ENCODE measurements at regions not wholly inside any gene's neighbourhood (a gene's known extent, or its start where the extent isn't known, plus 50 kb on each side); places are given as distances from the start of the nearest gene placed in this dataset.
"Not testable (repeated sequence)": the region's sequence is repeated elsewhere in the genome, so short reads cannot be mapped to it uniquely, and the experiment has no call there.

DNA sequence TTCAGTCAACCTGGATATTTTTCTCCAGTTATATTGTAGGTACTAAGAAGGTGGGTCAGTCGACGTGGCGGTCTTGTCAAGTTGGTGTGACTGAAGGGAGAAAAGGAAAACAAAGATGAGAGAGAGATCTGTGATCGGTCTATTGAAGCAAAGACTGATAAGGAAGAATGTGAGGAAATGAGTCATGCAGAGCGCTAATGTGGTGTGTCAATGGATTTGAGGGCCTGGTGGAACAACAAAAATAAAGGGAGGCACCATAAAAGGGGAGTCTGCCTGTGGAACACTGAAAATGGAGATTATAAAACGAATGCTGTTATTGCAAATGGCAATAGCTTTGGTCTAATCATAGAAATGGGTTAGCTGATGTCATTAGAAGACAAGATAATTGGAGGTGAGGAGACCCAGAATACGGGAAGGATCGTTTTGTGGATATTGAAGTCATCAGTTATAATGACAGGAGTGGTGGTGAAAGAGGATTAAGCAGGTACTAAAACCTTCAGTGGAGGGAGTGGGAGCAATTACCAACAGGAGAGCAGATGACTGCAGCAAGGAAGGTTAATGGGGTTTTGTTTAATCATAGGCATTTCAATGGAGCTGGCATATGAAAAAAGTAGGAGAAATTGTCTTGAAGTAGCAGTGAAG, 599.1 kb upstream of the FSHR start:
- Mint-ChIP-seq H3K9me3 (ENCODE audit: unreplicated experiment) (no peaks in the 10 kb centered on the region), H3K4me3 (ENCODE audit: unreplicated experiment) (no peak overlapping the region), H3K4me1 (ENCODE audit: unreplicated experiment) (no peaks in the 10 kb centered on the region)

DNA sequence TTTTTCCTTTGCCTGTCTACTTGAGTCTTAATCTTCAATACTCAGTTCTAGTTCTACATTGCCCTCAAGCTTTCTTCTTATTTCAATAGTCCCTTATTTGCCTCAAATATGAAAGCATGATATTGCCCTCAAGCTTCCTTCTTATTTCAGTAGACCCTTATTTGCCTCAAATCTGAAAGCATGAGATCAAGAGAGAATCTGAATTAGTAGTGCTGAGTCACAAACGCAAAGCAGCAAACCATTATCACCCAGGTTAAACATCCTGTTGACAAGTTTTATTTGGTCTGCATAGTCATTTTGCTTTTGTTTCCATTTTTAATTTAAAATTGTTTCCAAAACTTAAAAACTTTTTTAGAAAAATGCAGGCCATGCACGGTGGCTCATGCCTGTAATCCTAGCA, 583.3 kb upstream of the FSHR start:
- Mint-ChIP-seq H3K4me3 (ENCODE audit: unreplicated experiment) (no peak overlapping the region), H3K9me3 (ENCODE audit: unreplicated experiment) (peaks cover 27% of the 10 kb centered on the region), H3K36me3 (ENCODE audit: unreplicated experiment) (no peaks in the 10 kb centered on the region), H3K27ac (ENCODE audit: unreplicated experiment) (no peak overlapping the region), H3K4me1 (ENCODE audit: unreplicated experiment) (no peaks in the 10 kb centered on the region), H3K27me3 (ENCODE audit: unreplicated experiment) (no peaks in the 10 kb centered on the region)
- TF ChIP-seq, protein P1, sequence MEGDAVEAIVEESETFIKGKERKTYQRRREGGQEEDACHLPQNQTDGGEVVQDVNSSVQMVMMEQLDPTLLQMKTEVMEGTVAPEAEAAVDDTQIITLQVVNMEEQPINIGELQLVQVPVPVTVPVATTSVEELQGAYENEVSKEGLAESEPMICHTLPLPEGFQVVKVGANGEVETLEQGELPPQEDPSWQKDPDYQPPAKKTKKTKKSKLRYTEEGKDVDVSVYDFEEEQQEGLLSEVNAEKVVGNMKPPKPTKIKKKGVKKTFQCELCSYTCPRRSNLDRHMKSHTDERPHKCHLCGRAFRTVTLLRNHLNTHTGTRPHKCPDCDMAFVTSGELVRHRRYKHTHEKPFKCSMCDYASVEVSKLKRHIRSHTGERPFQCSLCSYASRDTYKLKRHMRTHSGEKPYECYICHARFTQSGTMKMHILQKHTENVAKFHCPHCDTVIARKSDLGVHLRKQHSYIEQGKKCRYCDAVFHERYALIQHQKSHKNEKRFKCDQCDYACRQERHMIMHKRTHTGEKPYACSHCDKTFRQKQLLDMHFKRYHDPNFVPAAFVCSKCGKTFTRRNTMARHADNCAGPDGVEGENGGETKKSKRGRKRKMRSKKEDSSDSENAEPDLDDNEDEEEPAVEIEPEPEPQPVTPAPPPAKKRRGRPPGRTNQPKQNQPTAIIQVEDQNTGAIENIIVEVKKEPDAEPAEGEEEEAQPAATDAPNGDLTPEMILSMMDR (IDR thresholded peaks at IDR 0.05): no peak
- DNase-seq (ENCODE audit: extremely low spot score, unreplicated experiment): no peak

More for the DNA sequence above, 599.1 kb upstream of the FSHR start:
- H3K27ac Mint-ChIP-seq (ENCODE audit: unreplicated experiment): no peak overlapping the region
- H3K27me3 Mint-ChIP-seq (ENCODE audit: unreplicated experiment): no peaks in the 10 kb centered on the region
- TF ChIP-seq, protein P1 (IDR thresholded peaks at IDR 0.05): no peak
- H3K36me3 Mint-ChIP-seq (ENCODE audit: unreplicated experiment): no peaks in the 10 kb centered on the region
- DNase-seq (ENCODE audit: extremely low spot score, unreplicated experiment): no peak

DNA sequence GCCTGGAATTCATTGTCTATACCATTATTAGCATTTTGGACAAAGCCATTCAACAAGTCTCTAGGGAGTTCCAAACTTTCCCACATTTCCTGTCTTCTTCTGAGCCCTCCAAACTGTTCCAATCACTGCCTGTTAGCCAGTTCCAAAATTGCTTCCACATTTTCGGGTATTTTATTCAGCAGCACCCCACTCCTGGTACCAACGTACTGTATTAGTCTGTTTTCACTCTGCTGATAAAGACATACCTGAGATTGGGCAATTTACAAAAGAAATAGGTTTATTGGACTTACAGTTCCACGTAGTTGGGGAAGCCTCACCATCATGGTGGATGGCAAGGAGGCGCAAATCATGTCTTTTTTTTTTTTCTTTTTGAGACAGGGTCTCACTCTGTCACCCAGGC, 578.6 kb upstream of the FSHR start:
- not testable (repeated sequence) for H3K27me3 Mint-ChIP-seq (ENCODE audit: unreplicated experiment); H3K27ac Mint-ChIP-seq (ENCODE audit: unreplicated experiment); H3K4me3 Mint-ChIP-seq (ENCODE audit: unreplicated experiment); H3K4me1 Mint-ChIP-seq (ENCODE audit: unreplicated experiment); H3K36me3 Mint-ChIP-seq (ENCODE audit: unreplicated experiment); DNase-seq (ENCODE audit: extremely low spot score, unreplicated experiment)
- peaks cover 40% of the 10 kb centered on the region for H3K9me3 Mint-ChIP-seq (ENCODE audit: unreplicated experiment)

DNA sequence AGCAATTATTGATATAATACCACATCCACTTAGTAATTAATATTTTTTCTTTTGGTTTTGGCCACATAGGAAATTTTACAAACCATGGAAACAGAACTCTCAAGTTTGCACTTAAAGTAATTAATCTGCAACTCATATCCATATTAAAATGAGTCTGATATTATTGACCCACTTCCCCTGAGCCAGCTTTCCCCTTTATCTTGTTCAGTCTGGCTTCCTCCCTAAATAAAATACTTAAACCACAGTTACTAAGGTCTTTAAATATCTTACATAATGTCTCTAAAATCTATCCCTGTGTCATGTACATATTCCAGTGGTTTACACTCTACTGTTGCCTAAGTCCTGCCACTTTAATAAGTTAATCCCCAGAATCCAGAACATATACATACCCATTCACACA, 564.9 kb upstream of the FSHR start:
- TF ChIP-seq, protein P1 (IDR thresholded peaks at IDR 0.05): no peak
- H3K9me3 Mint-ChIP-seq (ENCODE audit: unreplicated experiment): no peaks in the 10 kb centered on the region

DNA sequence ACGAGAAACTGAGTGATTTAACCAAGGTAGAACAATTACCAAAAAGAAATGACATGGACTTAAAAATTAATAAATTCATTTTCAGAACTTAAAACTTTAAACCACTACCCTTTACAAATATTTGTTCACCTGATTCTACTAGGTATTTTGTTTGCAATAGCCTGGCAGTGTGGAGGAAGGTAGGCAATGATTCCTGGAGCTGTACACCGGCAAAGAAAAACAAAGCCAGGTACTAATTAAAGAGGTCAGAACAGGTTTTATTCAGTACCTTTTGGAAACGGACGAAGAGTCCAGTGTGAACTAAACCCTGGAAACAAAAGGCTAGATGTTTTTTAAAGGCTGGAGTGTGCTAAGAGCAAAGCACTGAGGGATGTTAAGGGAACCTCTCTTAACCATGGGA, 561.3 kb upstream of the FSHR start:
- H3K27me3 Mint-ChIP-seq (ENCODE audit: unreplicated experiment): no peaks in the 10 kb centered on the region
- no peaks in the 10 kb centered on the region for H3K4me1 Mint-ChIP-seq (ENCODE audit: unreplicated experiment)
- TF ChIP-seq, protein P1 (IDR thresholded peaks at IDR 0.05): no peak
- no peaks in the 10 kb centered on the region for H3K36me3 Mint-ChIP-seq (ENCODE audit: unreplicated experiment)
- no peak overlapping the region for H3K27ac Mint-ChIP-seq (ENCODE audit: unreplicated experiment)
- no peaks in the 10 kb centered on the region for H3K9me3 Mint-ChIP-seq (ENCODE audit: unreplicated experiment)
- no peak overlapping the region for H3K4me3 Mint-ChIP-seq (ENCODE audit: unreplicated experiment)
- DNase-seq (ENCODE audit: extremely low spot score, unreplicated experiment): no peak

More for the DNA sequence above, 564.9 kb upstream of the FSHR start:
- Mint-ChIP-seq H3K4me3 (ENCODE audit: unreplicated experiment) (no peak overlapping the region), H3K36me3 (ENCODE audit: unreplicated experiment) (no peaks in the 10 kb centered on the region), H3K27ac (ENCODE audit: unreplicated experiment) (no peak overlapping the region), H3K4me1 (ENCODE audit: unreplicated experiment) (no peaks in the 10 kb centered on the region), H3K27me3 (ENCODE audit: unreplicated experiment) (no peaks in the 10 kb centered on the region)
- no peak for DNase-seq (ENCODE audit: extremely low spot score, unreplicated experiment)

DNA sequence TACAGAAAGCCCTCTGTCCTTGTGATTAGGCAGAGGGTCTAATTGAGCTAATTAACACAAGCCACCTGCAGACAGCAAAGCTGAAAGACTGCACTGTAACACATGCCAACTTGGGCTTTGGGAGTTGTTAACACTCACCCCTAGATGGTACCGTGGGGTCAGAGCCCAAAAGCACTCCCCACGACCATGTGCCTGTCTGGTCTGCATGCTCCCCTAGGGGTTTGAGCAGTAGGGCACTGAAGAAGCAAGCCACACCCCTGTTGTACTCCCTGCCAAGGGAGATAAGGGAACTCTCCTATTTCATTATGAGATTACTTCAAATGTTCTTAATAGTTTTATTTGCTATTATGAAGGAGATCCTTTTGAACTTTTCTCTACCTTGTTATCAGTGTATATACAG, 560.1 kb upstream of the FSHR start:
- Mint-ChIP-seq H3K4me3 (ENCODE audit: unreplicated experiment) (no peak overlapping the region), H3K36me3 (ENCODE audit: unreplicated experiment) (no peaks in the 10 kb centered on the region), H3K4me1 (ENCODE audit: unreplicated experiment) (no peaks in the 10 kb centered on the region), H3K9me3 (ENCODE audit: unreplicated experiment) (no peaks in the 10 kb centered on the region), H3K27ac (ENCODE audit: unreplicated experiment) (no peak overlapping the region), H3K27me3 (ENCODE audit: unreplicated experiment) (no peaks in the 10 kb centered on the region)
- DNase-seq (ENCODE audit: extremely low spot score, unreplicated experiment): no peak
- TF ChIP-seq, protein P1 (IDR thresholded peaks at IDR 0.05): no peak
